GM18520 (cell line): ENCODE measurements at regions not wholly inside any gene's neighbourhood (a gene's known extent, or its start where the extent isn't known, plus 50 kb on each side); places are given as distances from the start of the nearest gene placed in this dataset.
"Not testable (repeated sequence)": the region's sequence is repeated elsewhere in the genome, so short reads cannot be mapped to it uniquely, and the experiment has no call there.

ENCODE experiments used
- ATAC-seq: cut with Tn5 transposase; IDR thresholded peaks from one replicate; pipeline ENCODE4 v1.9.1; 2021; ENCODE audit not compliant: unreplicated experiment

- no peak for ATAC-seq
These were observed 52.2 kb downstream of the ACTL7B start for GRCh38 chr9:108803428-108804065.

GRCh38 chr9:108802967-108803366 is 52.8 kb downstream of the ACTL7B start:
- no peak for ATAC-seq

DNA sequence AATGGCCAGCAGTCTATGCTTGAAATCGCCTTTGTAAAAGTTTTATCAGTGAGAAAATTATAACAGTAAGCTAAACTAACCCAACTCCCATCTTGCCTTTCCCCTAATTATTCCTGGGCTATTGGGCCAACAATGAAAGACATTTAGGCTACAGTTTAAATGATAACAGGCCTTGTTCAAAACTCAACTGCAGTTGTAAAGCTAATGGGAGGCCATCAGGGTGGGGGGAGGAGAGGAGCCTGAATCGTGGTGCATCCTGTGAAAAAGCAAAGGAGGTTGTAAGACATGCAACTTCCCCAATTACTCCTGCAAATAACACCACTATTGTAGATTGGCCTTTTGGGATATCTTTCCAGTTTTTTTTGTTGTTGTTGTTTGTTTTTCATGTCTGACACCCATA is 53.8 kb downstream of the ACTL7B start:
- no peak for ATAC-seq

DNA sequence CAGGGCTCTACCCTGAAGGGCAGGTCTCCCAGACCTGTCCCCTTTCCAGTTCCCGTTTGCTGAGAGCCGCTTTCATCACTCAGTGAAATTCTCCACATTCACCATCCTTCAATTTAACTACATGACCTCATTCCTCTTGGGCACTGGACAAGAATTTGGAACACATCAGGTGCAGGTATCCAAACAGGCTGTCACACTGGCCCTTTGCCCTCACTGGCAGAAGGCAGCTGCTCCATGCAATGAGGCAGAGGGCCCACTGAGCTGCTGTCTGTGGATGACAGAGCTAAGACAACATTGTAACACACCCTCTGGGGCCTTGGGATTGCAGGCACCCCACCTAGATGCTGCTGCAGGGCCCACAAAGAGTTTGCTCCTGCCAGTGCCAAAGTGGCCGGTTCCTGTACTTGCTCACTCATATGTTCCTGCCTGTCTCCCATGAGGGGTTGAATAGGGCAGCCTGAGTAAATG is 55.1 kb downstream of the ACTL7B start:
- ATAC-seq = no peak

GRCh38 chr9:108793573-108793972 is 62.2 kb downstream of the ACTL7B start:
- no peak for ATAC-seq

- ATAC-seq = no peak
These were observed 66.0 kb downstream of the ACTL7B start for GRCh38 chr9:108789742-108790141.

DNA sequence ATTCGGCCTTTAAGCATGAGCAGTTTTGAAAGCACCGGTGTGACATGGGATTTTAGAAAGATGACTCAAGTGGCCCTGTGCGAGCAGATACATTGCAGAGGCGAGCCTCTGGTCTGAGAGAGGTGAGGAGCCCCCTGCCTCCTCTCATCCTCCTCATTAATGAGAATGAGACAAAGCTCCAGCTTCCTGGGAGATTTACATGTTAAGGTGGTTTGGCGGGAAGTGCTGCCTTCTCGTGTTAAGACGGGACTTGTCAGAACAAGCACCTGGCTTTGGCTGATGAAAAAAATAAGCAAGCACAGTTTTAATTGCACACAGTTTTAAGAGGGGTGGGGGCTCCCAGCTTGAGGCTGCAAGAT is 68.1 kb downstream of the ACTL7B start:
- no peak for ATAC-seq

- ATAC-seq = no peak
These were observed 68.7 kb downstream of the ACTL7B start for GRCh38 chr9:108786901-108787689.

DNA sequence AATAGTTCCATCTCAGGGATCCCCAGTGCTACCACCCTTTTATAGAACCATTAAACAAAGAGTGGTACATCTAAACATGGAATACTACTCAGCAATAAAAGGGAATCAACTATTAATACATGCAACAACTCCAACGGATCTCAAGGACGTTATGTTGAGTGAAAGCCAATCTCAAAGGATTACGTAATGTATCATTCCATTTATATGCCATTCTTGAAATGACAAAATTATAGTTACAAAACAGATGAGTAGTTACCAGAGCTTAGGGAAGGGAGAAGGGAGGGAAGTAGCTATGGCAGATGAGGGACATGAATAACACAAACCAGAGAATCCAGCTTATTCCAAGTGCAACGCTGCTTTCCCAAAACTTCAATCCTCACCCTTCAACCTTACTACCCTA is 69.5 kb downstream of the ACTL7B start:
- no peak for ATAC-seq

DNA sequence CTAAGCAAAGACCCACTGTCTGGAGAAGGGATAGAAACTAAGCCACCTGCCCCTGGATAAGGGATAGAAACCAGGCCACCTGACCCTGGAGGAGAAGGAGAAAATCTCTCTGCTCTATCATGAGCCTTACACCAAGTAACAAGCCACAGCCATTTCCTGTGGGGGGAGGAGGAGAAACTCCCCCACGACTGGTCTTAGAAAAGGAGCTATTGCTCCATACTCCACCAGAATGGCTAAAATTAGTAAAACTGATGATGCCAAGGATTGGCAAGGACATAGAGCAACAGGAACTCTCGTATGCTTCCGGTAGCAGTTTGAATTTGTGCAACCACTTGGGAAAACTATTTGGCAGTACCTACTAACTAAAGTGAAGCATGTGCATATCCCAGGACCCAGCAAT is 70.8 kb downstream of the ACTL7B start:
- no peak for ATAC-seq

DNA sequence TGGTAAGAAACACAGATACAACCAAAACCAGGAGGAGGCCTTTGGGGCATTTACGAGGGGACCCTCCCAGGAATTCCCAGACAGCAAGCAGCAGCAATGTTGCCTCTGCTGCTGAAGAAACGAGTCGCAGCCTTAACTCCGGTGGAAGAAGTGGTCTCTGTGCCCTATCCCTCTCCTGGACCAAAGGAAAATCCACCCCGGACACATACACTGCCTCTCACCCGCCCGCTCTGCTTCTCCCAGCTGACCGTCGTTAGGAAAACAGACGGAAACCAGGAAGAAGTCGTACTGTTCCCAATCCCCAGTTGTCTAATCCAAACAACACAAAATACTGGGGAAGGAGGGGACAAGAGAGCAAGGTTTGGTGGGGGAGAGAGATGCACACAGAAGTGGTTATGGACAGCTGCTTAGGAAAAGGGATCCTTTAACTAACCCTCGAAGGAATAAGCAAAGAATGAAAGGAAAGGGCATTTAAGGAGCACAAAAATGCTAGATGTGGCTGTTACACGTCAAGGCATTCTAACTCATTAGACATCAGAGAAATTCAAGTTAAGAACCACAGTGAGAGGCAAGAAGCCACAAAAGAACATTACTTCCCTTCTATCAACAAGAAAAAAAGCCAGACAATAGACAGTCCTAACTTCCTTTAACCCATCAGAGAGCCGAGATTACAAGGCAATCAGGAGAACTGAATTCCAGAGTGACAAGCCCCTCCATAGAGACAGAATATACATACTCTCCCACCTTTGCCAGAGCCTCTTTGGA is 71.9 kb downstream of the ACTL7B start:
- ATAC-seq = no peak

DNA sequence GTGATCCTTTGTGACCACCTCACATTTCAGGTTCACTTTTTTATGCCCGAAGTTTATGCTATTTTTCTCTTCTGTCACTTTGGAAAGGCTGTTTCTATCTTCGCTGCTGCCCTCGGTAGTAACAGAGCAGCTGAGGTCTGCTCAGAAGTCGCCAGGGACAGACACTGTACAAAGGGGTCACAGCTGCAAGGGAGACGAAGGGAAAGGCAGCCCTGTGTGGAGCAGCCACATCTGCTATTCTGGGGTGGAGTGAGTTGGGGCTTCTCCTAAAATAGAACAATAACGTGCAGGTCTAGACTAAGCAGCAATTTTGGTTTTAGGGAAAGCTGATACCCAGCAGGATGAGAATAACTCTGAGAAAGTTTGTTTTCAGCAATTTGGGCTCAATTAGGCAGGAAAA is 72.5 kb downstream of the ACTL7B start:
- ATAC-seq = no peak

DNA sequence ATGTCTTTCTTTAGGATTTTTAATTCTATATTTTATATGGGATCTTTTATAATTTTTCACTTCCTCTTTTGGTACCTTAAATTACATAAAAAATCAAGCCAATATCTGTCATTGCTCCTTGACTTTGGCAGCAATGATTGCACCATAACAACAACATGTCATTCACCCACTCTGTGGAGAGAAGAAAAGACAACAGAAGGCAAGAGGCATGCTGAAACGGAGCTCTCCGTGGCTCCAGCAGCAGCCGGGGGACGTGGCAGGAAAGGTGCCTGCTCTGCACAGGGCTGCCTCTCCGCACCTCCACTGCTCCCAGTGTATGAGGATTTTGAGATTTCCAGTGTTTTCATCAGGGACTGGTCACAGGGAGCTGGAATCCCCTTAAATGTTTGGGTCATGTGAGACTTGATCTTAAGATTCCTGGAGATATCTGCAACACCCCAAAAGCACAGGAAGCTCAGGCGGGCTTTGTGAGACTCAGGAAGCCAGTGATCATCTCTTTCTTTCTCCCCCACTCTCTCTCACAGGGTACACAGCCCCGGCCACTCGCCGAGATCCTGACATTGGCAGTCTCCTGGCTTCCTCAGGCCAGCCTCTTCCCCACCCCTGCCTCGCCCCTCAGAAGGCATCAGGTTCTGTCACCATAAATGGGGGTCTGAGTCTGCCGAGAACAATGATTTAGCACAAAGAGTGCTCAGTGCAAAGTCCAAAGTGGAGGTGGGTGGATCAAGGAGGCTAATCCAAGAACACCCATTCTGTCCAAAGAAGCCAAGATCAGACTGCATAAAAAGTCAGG is 74.6 kb downstream of the ACTL7B start:
- no peak for ATAC-seq

DNA sequence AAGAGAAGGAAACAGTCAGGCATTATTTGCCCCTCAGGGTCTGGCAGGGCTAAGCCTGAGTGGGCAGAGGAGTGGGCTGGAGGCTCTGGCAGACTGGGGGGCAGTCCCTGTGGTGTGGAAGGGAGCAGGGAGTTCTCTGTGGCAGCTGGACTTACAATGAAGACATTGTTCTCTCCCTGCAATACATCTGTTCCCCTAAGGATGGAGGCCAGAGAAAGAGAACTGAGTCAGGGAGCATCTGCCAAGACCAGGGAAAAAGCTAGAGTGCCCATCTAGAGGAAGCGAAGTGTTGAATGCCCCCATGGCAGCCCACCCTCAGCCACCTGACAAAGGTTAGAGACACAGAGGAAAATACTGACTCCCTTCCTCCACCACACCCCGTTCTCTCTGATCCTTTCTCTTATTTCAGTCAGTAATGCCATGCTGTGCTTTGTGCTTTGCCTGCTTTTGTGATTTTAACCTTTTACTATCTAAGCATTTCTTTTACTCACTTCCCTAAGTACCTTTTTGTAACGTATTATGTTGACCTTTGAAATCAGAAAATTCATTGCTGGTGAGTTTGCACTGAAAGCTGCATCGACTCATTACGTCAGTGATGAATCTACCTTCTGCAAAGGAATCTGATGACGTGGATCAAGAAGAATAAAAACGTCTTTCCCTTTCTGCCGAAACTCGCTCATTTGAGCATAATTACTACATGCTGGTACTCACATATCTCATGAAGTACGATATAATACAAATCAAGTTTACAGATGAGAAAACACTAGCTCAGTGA is 76.0 kb downstream of the ACTL7B start:
- no peak for ATAC-seq

DNA sequence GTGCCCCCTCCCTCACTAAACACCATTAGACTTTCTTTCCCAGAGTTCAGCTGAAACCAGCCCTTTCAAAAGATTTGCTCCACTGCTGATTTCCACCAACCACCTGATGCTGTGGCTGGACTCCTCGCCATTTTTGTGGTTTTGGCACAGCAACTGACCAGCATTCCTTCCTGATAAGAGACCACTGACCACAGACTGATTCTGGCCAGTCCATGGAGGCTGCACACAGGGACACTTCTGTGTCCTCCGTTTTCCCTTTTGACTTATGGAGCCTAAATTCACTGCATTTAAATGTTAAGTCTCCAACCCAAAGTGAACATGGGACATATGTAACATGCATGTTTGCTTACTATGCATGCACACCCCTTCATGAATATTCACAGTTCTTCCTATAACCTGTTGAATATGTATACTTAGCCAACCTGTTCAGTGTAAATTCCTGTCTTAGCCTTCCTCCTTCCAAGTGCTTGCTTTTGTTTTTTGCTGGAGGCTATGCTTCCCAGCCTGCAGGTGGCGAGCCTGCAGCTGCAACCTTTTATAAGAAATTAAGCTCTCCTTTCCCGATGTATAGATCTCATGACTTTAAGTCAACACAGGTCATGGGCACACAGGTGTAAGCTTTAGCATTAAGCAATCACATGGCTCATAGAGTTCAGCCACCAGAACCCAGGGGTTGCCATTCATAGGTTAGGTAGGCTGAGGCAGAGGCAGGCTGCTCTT is 78.7 kb downstream of the ACTL7B start:
- no peak for ATAC-seq

DNA sequence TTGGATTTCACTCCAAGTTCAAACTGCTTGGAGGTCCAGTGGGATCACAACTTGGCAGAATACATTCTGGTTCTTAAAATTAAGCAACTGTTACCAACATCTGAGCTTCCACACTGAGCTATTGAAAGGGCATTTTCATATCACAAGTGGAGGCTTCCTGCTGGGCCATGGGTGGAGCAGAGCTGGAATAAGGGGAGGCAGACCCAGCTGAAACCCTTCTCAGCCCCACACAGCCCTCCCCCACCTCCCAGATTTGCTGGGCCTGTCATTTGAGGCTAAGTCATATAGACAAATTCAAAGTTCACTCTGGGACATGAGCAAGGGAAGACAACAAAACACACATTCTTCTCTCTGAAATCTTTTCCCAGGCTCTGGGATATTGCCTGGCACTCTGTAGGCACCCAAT is 79.9 kb downstream of the ACTL7B start:
- no peak for ATAC-seq

DNA sequence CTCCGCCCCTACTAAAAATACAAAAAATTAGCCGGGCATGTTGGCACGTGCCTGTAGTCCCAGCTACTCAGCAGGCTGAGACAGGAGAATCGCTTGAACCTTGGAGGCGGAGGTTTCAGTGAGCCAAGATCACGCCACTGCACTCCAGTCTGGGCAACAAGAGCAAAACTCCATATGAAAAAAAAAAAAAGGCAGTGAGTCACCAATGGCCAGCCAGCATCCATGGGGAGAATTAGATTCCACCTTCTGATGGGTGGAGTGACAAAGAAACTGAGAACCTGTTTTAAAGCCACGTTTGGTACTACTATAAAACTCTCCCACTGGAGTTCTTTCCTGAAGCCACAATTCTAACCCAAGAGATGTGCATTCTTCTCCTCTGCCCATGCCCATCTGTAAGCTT is 81.7 kb downstream of the ACTL7B start:
- ATAC-seq = not testable (repeated sequence)

DNA sequence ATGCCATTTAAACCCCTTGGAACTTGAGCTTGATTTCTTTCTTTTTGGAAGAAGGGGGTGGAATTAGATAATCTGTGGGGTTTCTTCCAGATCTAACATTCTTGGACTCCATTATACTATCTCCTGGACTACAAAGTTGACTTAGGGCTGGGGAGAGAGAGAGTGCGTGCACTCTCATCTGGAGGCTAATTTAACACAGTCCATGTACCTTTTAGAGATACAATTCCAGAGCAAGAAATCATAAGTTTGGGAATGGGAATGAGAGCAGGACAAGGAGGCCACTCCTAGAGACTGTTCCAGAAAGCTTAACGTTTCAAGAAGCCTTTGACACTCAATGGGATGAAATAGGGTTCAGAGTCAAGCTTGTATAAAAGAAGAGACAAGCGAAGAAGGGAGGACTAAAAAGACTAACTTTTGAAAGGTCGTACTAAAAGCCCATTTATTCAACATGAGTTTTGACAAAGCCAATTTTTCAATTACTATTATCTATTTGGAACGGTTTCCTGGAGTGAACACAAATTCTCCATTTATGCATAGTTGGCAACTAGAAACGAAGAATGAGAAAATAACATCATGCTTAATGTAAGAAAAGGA is 83.4 kb downstream of the ACTL7B start:
- no peak for ATAC-seq

DNA sequence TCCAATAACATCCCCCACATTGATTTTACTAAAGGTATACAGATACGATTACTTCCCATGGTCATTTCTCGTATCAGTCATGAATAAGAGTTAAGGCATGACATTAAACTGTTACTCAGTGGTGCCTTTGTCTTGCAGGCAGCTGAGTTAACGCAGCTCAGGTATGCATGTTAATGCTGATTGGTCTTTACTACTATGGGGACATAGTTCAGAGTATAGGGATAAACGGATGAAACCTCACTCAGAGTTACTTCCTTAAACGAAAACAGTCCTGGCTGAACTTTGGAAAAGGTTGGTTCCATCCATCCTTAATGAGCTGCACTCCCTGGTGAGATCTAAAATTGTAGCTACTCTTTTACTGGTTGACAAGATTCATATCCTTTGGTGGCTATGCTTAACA is 87.0 kb downstream of the ACTL7B start:
- no peak for ATAC-seq
